HepG2 (cell line): ENCODE measurements at regions not wholly inside any gene's neighbourhood (a gene's known extent, or its start where the extent isn't known, plus 50 kb on each side); places are given as distances from the start of the nearest gene placed in this dataset.

Source experiments
- ATAC-seq: fragments of 200-7000 bp; cut with Tn5 transposase; 3 replicates; pipeline ENCODE4 v1.9.1; 2020; ENCODE audit warnings: mild to moderate bottlenecking, moderate library complexity
- BruUV-seq: library from RNA; stranded (reverse); fragments of 400-500 nt; replicated peaks from 2 replicates; lab custom pipeline; 2021; lab: Mats Ljungman, UMichigan
- CTCF ChIA-PET: fragments of 300-600 bp; formaldehyde crosslinking; extraction: SDS; loops from one replicate; lab custom pipeline; 2021; ENCODE audit warnings: low total read pairs, inconsistent platforms, low intra/inter-chr PET ratio; lab: Yijun Ruan, JAX
- POLR2A ChIA-PET: fragments of 350-600 bp; sonication (Branson Sonifier 250); formaldehyde crosslinking; loops from one replicate; lab custom pipeline; 2020; ENCODE audit warnings: antibody characterized with exemption, inconsistent platforms; lab: Yijun Ruan, JAX
- DNase-seq: peaks from one replicate; pipeline ENCODE4 v3.0.0-alpha.2; 2015; ENCODE audit warnings: low spot score
- FAIRE-seq: peaks from 3 replicates; lab custom pipeline; 2011; peaks lifted over from hg19 to GRCh38; lab: Jason Lieb, UNC
- H2AFZ ChIP-seq: one replicate; pipeline ENCODE4 v1.6.1; 2011; ENCODE audit warnings: low read length, inconsistent platforms
- H3K27ac ChIP-seq: fragments of 300-600 bp; 3 replicates; pipeline ENCODE4 v1.8.0; 2011; ENCODE audit warnings: mixed run types, mild to moderate bottlenecking, mixed read lengths, low read length, inconsistent platforms; ENCODE audit not compliant: insufficient read depth; ENCODE audit errors: extremely low read length
- H3K27me3 ChIP-seq, 2 experiments: fragments of 200-600 bp in 1 of 2; 2 replicates in 1 of 2; 3 replicates in 1 of 2; pipeline versions ENCODE4 v1.6.0 to v1.8.0; 2011; ENCODE audit warnings: low read length in 2 of 2, mild to moderate bottlenecking in 2 of 2, moderate library complexity in 2 of 2, inconsistent platforms in 1 of 2; ENCODE audit not compliant: insufficient read depth in 2 of 2, control insufficient read depth in 1 of 2
- H3K36me3 ChIP-seq, 2 experiments: fragments of 200-600 bp in 1 of 2; replicated peaks in 1 of 2; 2 replicates in 1 of 2; 3 replicates in 1 of 2; pipeline versions ENCODE4 v1.5.1 to v1.8.0; 2011; ENCODE audit warnings: low read length in 2 of 2, inconsistent platforms in 1 of 2; ENCODE audit not compliant: insufficient read depth in 2 of 2, control insufficient read depth in 1 of 2
- H3K4me1 ChIP-seq: 2 replicates; pipeline ENCODE4 v1.5.1; 2012; ENCODE audit warnings: low read length, inconsistent platforms; ENCODE audit not compliant: insufficient read depth
- H3K4me2 ChIP-seq: 2 replicates; pipeline ENCODE4 v1.6.0; 2011; ENCODE audit warnings: low read depth, low read length, inconsistent platforms
- H3K4me3 ChIP-seq, 3 experiments: fragments of 200-600 bp in 1 of 3; sonication (generic), shearing (Covaris generic) in 1 of 3; replicated peaks in 1 of 3; 2 replicates each; pipeline ENCODE4 v1.5.1; 2011 to 2016; ENCODE audit warnings: low read length in 3 of 3, inconsistent platforms in 2 of 3, low read depth in 2 of 3, mild to moderate bottlenecking in 2 of 3, control low read depth in 1 of 3, mixed read lengths in 1 of 3; ENCODE audit not compliant: insufficient read depth in 1 of 3
- H3K79me2 ChIP-seq: one replicate; pipeline ENCODE4 v1.6.1; 2011; ENCODE audit warnings: low read length, inconsistent platforms; ENCODE audit not compliant: insufficient read depth
- H3K9ac ChIP-seq: 2 replicates; pipeline ENCODE4 v1.6.0; 2011; ENCODE audit warnings: mild to moderate bottlenecking, low read depth, low read length, inconsistent platforms; ENCODE audit not compliant: insufficient read depth
- H3K9me3 ChIP-seq: 2 replicates; pipeline ENCODE4 v1.5.1; 2012; ENCODE audit warnings: mild to moderate bottlenecking, low read length
- H4K20me1 ChIP-seq: 2 replicates; pipeline ENCODE4 v1.6.0; 2011; ENCODE audit warnings: inconsistent platforms, mild to moderate bottlenecking, low read length, moderate library complexity; ENCODE audit not compliant: insufficient read depth
- ADNP ChIP-seq: sonication (generic); formaldehyde crosslinking; IDR thresholded peaks from 2 replicates; pipeline ENCODE4 v1.4.0; 2020; ENCODE audit warnings: missing genetic modification reagents
- BCL3 ChIP-seq: sonication (generic); formaldehyde crosslinking; IDR thresholded peaks from 2 replicates; pipeline ENCODE4 v1.5.1; 2020; ENCODE audit warnings: mild to moderate bottlenecking, missing genetic modification reagents, moderate library complexity
- GTF3A ChIP-seq: sonication (generic); formaldehyde crosslinking; conservative IDR thresholded peaks from 2 replicates; pipeline ENCODE4 v1.4.0; 2020; ENCODE audit warnings: mild to moderate bottlenecking, missing genetic modification reagents
- IKZF5 ChIP-seq: IDR thresholded peaks from 2 replicates; pipeline ENCODE4 v1.6.1; 2018; ENCODE audit warnings: missing genetic modification reagents, mild to moderate bottlenecking, missing compliant biosample characterization
- KDM1A ChIP-seq: IDR thresholded peaks from 2 replicates; pipeline ENCODE4 v1.6.1; 2016; ENCODE audit warnings: missing compliant biosample characterization
- KDM3A ChIP-seq: IDR thresholded peaks from 2 replicates; pipeline ENCODE4 v1.6.1; 2018; ENCODE audit warnings: low read depth, missing compliant biosample characterization
- KLF13 ChIP-seq: sonication (generic); formaldehyde crosslinking; IDR thresholded peaks from 2 replicates; pipeline ENCODE4 v1.4.0; 2020; ENCODE audit warnings: mild to moderate bottlenecking, missing genetic modification reagents
- MATR3 ChIP-seq: sonication (generic); formaldehyde crosslinking; IDR thresholded peaks from 2 replicates; pipeline ENCODE4 v1.4.0; 2020; ENCODE audit warnings: missing genetic modification reagents
- NFE2L1 ChIP-seq: sonication (generic); formaldehyde crosslinking; IDR thresholded peaks from 2 replicates; pipeline ENCODE4 v1.4.0; 2020; ENCODE audit warnings: missing genetic modification reagents, mild to moderate bottlenecking, borderline replicate concordance
- POLR2A ChIP-seq, 2 experiments: IDR thresholded peaks; 2 replicates each; pipeline ENCODE4 v1.6.1; 2011; ENCODE audit warnings: low read depth in 2 of 2, low read length in 2 of 2, mild to moderate bottlenecking in 1 of 2, moderate library complexity in 1 of 2; ENCODE audit not compliant: insufficient read depth in 1 of 2
- SKIL ChIP-seq: sonication (generic); formaldehyde crosslinking; IDR thresholded peaks from 2 replicates; pipeline ENCODE4 v1.8.0; 2022; ENCODE audit warnings: missing genetic modification reagents, mild to moderate bottlenecking, moderate library complexity, borderline replicate concordance
- TCF7L2 ChIP-seq: IDR thresholded peaks from 2 replicates; pipeline ENCODE4 v1.6.1; 2011; ENCODE audit warnings: mild to moderate bottlenecking, low read depth, low read length, moderate library complexity
- TRIM24 ChIP-seq: sonication (generic); formaldehyde crosslinking; IDR thresholded peaks from 2 replicates; pipeline ENCODE4 v1.8.0; 2022; ENCODE audit warnings: mild to moderate bottlenecking, missing genetic modification reagents
- ZNF224 ChIP-seq: sonication (generic); formaldehyde crosslinking; IDR thresholded peaks from 2 replicates; pipeline ENCODE4 v1.5.0; 2020; ENCODE audit warnings: mild to moderate bottlenecking, missing genetic modification reagents
- ZNF253 ChIP-seq: sonication (generic); formaldehyde crosslinking; IDR thresholded peaks from 2 replicates; pipeline ENCODE4 v1.8.0; 2022; ENCODE audit warnings: mild to moderate bottlenecking, missing genetic modification reagents, borderline replicate concordance
- ZNF292 ChIP-seq: sonication (generic); formaldehyde crosslinking; IDR thresholded peaks from 2 replicates; pipeline ENCODE4 v1.8.1; 2022; ENCODE audit warnings: mild to moderate bottlenecking, low read depth, missing genetic modification reagents, borderline replicate concordance
- ZNF441 ChIP-seq: sonication (generic); formaldehyde crosslinking; IDR thresholded peaks from 2 replicates; pipeline ENCODE4 v1.7.0; 2021; ENCODE audit warnings: missing genetic modification reagents, borderline replicate concordance
- ZNF501 ChIP-seq: sonication (generic); formaldehyde crosslinking; IDR thresholded peaks from 2 replicates; pipeline ENCODE4 v1.5.1; 2020; ENCODE audit warnings: mild to moderate bottlenecking, moderate library complexity, missing genetic modification reagents
- ZNF597 ChIP-seq: sonication (generic); formaldehyde crosslinking; IDR thresholded peaks from 2 replicates; pipeline ENCODE4 v1.5.0; 2020; ENCODE audit warnings: missing genetic modification reagents
- WGBS: methylation state at CpG from one replicate; pipeline ENCODE4 v1.1.6; 2017; ENCODE audit warnings: low lambda C conversion rate; 5-methylcytosine and 5-hydroxymethylcytosine counted together
- in situ Hi-C: cut with HindIII; loops from 2 replicates; pipeline ENCODE4 v1.10.0; 2017; ENCODE audit warnings: low pct_unique_long_range_greater_than_20kb; ENCODE audit not compliant: extremely low pct_ligation_motif_present
- intact Hi-C: fragments of 100-400 bp; cut with micrococcal nuclease; formaldehyde crosslinking; loops from one replicate; pipeline ENCODE4 v1.10.0; 2022; ENCODE audit not compliant: unreplicated experiment

- no peak for TF ChIP-seq MATR3 (CRISPR knock-in tag)
- TF ChIP-seq TRIM24 (CRISPR knock-in tag) = no peak
Measured at GRCh38 chr4:54844911-54845310, 187.2 kb downstream of the KIT start (continued).

GRCh38 chr4:54843946-54844345 lies 186.2 kb downstream of the KIT start:
- Histone ChIP-seq H3K4me2 (no peak overlapping the region), H4K20me1 (no peaks in the 10 kb centered on the region), H2AFZ (no peak overlapping the region), H3K79me2 (no peaks in the 10 kb centered on the region), H3K4me3 (no peak overlapping the region), H3K27ac (no peak overlapping the region), H3K4me1 (no peaks in the 10 kb centered on the region), H3K9ac (no peak overlapping the region), H3K36me3 (no peaks in the 10 kb centered on the region), H3K27me3 (no peaks in the 10 kb centered on the region), H3K9me3 (no peaks in the 10 kb centered on the region)
- intact Hi-C loops (no loop called here), in situ Hi-C loops (no loop called here)
- ChIA-PET CTCF (no interaction called here), POLR2A (no interaction called here)
- 7% methylated on average over 3 of the region's 3 CpGs for WGBS
- no peak for TF ChIP-seq TCF7L2
- no peak for TF ChIP-seq ZNF501 (CRISPR knock-in tag)
- no peak for TF ChIP-seq NFE2L1 (CRISPR knock-in tag)
- no peak for TF ChIP-seq ZNF224 (CRISPR knock-in tag)
- no peak for TF ChIP-seq ZNF292 (CRISPR knock-in tag)
- TF ChIP-seq KDM3A = no peak
- TF ChIP-seq ZNF253 (CRISPR knock-in tag) = no peak
- TF ChIP-seq ADNP = no peak
- TF ChIP-seq ZNF441 = no peak
- no peak for TF ChIP-seq IKZF5 (CRISPR knock-in tag)
- TF ChIP-seq ZNF597 (CRISPR knock-in tag) = no peak
- no peak for TF ChIP-seq KDM1A (CRISPR knock-in tag)
- TF ChIP-seq POLR2A (IDR thresholded peaks at IDR 0.05; ENCODE audit: insufficient read depth in 1 of 2, low read depth in 2 of 2, low read length in 2 of 2) = no peak
- TF ChIP-seq BCL3 (CRISPR knock-in tag) = no peak
- TF ChIP-seq GTF3A = no peak
- no peak for TF ChIP-seq KLF13 (CRISPR knock-in tag)
- no peak for TF ChIP-seq SKIL
- BruUV-seq = no TSS peak
- FAIRE-seq (no peak), DNase-seq (no peak), ATAC-seq (no peak)
